Medulla oblongata (tissue), 1 donor: ENCODE measurements at regions not wholly inside any gene's neighbourhood (a gene's known extent, or its start where the extent isn't known, plus 50 kb on each side); places are given as distances from the start of the nearest gene placed in this dataset.
"Not testable (repeated sequence)": the region's sequence is repeated elsewhere in the genome, so short reads cannot be mapped to it uniquely, and the experiment has no call there.

Source experiments
- DNase-seq: peaks from one replicate; pipeline ENCODE4 v3.0.0-alpha.2; 2015; ENCODE audit errors: extremely low spot score

DNA sequence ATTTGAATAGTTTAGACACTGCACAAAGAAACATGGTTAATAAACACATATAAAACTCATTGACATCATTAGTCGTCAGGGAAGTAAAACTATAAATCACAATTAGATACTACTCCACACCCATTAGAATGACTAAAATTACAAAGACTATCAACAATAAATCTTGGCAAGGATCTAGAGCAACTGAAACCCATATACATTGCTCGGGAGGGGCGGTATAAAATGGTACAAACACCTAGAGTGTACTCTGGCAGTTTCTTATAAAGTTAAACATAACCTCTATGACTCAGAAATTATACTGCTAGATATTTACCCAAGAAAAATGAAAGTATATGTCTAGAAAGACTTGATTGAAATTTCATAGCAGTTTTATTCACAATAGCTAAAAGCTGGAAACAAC, 434.2 kb downstream of the RWDD3 start:
- no peak for DNase-seq

DNA sequence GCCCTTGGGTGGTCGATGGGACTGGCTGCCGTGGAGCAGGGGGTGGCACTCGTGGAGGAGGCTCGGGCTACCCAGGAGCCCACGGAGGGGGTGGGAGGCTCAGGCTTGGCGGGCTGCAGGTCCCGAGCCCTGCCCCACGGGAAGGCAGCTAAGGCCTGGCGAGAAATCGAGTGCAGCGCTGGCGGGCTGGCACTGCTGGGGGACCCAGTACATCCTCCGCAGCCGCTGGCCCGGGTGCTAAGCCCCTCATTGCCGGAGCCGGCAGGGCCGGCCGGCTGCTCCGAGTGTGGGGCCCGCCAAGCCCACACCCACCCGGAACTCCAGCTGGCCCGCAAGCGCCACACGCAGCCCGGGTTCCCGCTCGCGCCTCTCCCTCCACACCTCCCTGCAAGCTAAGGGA, 435.6 kb downstream of the RWDD3 start:
- not testable (repeated sequence) for DNase-seq

DNA sequence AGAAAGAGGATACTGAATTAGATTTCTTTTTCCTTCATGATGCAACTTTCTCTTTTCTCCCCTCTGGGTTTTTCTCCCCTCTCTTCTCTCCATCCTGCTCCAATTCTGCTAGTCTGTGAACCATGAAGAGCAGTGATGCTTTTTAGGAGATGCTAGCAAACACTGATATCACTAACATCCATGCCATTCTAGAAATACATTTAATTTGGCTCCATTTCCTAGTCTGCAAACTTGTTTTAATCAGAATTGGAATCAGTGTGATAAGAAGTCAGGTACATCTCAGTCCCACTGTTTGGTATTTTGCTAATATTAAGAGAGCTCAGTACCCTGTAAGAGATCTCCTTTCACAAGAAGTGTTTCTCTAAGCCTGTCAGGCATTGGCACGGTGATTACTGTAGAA, 437.1 kb downstream of the RWDD3 start:
- no peak for DNase-seq

DNA sequence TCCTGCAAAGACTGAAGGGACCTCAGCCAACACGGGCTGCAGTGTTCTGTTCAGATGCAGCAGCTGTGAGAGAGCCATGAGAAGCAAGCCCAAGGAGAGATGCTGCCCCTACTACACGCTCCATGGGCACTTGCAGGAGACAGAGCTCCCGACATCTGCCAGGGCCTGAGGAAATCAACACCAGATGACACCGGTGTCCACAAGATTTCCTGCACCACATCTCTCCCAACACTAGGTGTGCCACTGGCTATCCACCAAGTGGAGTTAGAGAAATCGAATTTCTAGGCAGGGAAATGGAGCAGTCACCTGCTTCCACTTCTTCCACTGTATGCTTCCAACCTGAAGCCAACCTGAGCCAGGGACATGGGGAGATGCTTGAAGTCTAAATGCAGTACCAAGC, 445.3 kb downstream of the RWDD3 start:
- DNase-seq: no peak

DNA sequence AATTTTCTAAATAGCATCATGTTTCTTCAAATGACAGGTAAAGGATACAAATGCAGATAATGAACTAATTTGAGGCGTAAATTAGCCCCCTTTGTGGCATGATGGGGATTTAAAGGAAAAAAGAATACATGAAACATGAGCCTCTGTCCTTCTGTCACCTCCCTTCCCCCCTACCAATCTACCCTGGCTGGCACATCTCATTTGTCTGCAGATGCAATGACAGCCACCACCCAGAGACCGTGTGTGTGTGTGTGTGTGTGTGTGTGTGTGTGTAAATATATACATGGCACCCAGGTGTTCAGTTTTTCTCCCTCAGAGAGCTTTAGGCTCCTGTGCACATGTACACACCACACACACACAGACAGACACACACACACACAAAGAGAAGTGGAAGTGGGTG, 451.1 kb downstream of the RWDD3 start:
- no peak for DNase-seq

DNA sequence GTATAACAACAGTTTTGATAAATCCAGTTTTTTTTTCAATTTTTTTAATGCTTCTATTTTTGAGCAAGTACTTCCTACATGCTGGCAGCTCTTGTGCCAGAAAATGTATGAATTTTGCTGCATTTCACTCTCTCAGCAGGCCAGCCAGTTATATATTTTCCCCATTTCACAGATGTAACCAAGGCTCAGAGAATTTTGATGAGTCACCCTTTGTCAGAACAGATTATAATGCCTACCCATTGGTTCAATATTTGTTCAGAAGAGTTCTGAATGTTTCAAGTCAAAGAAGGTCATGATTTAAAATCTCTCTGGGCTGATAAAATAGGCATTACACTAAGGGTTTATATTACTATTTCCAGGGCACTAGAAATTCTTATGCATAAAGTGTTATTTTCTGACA, 452.2 kb downstream of the RWDD3 start:
- DNase-seq: no peak

DNA sequence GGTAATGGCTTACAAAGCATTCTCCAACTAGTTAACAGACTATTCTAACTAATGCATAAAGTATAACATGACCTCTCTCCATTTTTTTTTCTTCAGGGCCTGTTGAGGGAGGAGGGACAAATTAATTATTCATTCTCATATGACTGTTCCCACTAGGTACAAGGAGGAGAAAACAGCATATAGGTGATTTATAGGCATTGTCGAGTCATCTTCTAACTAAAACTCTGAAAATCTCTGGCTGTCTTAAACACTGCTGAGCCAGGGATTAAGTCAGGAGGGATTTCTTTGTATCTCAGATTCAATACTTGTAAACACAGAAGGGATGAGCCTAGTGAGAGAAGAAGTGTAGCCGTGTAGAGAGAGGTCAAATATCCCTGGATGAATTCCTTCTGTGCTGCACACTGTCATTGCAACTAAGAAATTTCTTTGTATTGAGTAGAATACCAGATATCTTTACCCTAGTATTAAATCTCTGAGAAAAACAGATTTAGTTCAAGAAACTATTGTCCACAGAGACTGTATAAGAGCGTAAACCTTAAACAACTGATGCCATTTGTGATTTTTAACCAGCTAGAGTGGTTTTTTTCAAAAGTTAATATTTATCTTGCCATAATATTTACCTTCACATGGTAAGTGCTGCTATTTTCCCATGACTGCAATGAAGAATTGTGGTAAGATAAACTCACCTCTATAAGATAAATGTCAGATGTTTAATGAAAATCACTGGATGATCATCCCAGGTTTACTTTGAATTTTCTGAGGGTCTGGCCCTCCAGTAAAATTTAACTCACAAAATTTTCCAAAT, 465.3 kb downstream of the RWDD3 start:
- no peak for DNase-seq

DNA sequence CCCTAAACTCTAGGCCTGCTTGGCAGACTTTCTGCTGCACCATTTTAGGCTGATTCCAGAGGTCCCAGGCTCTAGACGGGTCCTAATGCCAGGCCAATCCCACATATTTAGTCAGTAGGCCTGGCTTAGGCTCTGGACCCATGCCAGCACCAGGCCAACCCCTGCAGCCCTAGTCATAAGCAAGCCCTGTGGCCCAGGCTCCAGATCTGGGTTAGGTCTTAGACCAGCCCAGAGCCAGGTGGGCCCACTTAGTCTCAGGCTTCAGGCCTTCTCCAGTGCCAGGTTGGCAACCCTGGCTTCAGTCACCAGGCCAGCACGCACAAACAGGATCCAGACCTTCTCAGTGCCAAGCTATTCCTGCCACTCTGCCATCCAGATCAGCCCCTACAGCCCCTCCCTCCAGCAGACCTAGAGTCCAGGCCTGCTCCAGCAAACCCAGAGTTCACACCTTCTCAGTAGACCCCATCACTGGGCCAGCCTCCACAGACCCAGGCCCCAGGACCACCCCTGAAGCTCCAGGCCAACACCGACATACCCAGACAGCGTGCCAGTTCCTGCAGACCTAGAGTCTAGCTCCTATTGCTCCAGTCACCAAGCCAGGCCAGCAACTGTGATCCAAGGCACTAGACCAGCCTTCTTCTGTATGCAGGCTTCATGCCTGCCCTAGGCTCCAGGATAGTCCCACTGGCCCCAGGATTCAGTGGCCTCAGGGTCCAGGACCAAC, 467.6 kb downstream of the RWDD3 start:
- DNase-seq: no peak

DNA sequence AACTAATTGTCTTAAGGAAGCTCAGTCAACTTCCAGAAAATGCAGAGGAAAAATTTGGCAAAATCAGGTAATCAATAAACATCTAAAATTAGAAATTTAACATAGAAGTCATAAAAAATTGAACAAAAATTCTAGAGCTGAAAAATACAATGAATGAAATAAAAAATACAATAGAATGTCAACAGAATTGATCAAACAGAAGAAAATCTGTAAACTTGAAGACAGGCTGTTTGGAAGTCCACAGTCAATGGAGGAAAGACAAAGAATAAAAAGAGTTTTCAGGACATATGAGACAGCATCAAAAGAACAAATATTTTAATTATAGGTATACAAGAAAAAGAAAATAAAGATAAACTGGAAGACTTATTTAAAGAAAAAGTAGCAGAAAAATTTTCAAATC, 469.0 kb downstream of the RWDD3 start:
- no peak for DNase-seq

DNA sequence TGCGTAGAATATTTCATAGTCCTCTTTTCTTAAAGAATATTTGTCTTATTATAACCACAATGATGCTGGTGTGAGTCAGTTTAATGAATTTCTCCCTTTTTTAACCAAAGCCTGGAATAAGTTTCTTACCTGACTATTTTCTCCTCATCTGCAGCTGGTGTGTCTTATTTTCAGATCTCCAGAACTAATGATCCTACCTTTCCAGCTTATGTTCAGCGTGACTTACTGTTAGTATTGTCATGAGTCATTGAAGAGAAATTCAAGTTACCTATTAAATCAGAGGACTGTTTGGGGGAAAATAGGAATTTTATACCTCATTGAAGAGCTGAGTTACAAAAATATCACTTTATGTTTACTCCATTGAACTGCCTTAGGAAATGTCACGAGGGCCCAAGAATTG, 482.1 kb downstream of the RWDD3 start:
- DNase-seq: no peak

DNA sequence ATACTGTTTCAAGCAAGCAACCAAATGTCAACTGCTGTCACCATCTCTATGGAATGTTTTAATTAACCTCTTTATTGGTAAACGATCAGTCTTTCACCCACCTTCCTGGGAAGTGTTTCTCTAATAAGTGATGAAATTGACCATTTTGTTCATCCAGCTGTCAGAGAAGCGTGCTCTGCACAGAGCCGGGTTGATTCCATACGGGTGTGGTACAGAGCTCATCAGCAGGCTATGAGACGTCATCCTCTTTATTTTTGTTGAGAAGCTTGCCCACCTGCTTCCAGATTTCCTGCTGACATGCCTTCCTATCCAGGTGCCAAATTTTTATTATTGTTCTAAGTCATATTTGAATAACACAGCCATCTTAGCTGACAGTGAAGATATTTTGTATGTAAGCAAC, 482.5 kb downstream of the RWDD3 start:
- DNase-seq: no peak

DNA sequence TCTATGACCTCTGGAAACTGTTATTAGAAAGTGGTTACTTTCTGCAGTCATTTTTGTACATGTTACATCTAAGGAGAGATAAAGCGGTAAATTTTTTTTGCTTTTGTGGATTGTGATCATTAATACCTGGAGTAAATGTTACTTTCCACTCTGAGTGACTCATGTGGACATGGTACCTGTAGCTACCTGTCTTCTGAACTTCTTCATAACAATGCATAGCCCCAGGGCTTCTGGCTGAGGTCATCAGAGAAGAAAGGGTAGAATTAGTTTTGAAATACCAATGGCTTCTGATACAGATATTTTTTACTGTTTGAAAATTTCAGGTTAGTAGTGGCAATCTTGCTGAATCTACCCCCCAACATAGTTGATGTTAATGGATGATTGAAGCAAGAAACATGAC, 489.3 kb downstream of the RWDD3 start:
- DNase-seq: no peak

DNA sequence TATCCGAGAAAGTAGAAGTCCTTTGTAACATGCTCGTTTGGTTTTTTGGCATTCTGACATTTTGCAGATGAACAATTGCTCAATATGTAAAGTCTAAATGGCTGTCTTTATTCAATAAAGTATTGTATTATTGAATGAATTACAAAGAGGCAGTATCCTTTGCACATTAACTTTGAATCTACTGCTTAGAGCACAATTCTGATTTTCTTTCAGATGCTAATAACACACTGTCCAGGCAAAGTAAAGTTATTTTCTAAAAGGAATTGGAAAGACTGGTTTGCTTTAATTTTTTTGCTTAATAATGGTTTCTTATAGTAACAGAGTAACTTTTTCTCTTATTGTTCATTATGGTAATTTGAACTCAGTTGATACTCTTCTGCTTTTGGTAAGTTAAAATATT, 494.8 kb downstream of the RWDD3 start:
- DNase-seq: no peak

DNA sequence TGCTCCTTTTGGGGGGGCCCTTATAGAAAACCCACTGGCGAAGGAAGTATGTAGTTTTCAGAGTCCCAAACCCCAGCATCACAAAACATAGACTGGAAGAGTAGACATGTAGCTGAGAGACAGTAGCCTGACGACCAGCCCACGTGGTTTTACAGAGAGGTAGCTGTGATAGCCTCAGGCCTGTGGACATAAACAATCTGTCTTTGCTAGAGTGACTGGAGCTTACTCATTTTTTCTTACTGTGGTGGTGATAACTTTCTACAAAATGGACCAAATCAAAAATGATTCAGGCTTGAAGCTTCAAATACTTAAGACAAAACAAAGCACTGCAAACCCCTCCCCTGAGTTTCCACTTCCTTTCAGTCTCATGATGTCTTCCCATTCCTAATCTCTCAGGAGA, 497.0 kb downstream of the RWDD3 start:
- DNase-seq: no peak

DNA sequence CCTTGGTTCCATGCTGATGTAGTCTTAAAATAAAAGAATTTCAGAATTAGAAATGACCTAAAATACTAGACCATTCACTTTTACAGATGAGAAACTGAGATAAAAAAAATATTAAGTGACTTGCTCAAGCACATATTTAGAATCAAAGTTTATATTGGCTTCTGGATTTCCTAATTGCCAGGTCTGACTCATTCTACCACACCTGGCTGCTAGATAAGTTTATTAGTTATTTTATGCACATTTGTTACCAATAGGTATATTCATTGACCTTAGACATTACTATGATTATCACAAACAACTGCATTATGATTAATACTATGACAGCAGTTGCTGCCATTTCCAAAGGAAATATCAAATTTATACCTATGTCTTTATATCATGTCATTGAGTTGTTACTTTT, 497.5 kb downstream of the RWDD3 start:
- DNase-seq: no peak

DNA sequence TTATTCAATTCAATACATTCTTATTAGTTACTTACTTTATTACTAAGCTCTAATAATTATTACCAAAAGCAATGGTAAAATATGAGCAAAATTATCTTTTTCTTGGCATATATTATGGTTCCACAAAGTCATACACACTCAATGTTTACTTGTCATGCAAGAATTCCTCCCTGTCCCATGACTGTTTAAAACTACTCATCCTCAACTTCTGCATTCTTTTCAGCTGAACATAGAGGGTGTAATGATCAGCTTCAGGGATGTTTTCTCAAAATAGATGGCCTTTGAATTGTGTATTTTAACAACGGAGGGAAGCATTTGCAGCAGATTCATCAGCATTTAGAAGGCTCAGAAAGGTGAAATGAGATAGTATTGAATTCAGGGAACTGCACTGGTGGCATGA, 499.0 kb downstream of the RWDD3 start:
- DNase-seq: no peak

DNA sequence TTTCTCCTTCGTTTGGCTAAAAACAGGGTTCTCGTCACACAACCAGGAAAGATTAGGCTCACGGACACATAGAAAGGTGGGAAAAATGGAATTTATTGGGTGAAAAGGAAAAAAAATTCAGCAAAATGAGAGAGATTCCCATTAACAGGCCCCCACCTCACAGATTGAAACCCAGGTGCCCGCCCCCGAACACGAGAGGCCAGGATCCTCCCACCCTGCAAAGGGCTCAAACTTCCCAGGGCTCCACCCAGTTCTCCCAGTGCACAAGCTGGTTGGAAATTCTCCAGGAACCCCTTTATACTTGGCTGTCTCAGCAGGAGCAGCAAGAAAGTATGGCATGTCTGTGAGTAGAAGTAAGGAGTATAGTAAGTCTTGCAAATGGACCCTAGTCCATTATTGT, 499.7 kb downstream of the RWDD3 start:
- DNase-seq: no peak

DNA sequence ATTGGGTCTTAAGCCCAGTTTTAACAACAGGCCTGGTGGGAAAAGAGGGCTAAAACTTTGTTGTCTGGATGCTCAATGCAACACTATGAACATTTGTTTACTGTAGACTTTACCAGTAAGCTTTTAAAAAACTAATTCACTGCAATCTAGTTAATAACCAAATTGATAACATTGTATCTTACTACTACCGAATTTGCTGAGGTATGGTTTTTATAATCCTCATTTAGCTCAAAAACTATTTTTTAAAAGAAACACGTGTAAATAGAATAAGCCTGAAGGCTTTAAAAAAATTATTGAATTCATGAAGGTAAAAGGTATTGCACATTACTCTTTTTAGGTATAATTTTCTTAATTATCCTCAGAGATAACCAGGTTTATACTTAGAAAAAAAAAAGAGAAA, 500.6 kb downstream of the RWDD3 start:
- DNase-seq: no peak

DNA sequence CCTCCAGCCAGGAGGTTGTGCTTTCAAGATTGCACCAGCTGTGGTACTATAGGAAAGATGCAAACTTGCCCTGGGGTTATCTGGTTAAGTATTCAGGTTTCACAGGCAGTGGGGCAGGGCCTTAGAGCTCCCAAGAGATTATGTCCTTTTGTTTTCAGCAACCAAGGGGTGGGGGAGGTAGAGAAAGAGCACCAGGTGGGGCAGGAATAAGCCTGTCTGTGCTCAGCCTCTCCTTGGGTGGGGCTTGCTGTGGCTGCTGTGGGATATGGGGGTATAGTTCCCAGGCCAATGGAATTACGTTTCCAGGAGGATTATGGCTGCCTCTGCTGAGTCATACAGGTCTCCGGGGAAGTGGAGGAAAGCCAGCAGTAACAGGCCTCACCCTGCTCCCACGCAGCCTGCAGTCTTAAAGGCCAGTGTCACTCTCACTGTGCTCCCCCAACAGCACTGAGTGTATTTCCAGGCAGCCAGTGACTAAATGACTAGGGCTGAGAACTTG, 508.6 kb downstream of the RWDD3 start:
- DNase-seq: no peak

DNA sequence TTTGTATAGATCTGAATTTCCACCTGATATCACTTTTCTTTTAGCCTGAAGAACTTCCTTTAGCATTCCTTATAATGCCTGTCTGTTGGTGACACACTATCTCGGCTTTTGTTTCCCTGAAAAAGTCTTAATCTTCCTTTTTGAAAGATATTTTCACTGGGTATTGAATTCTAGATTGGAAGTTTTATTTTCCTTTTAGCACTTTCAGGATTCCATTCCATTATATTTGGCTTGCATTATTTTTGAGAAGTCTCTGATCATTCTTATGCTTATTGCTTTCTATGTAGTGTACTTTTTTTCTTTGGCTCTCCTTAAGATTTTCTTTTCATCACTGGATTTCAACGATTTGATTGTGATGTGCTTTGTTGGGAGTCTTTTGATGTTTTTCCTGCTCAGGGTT, 510.7 kb downstream of the RWDD3 start:
- DNase-seq: no peak

DNA sequence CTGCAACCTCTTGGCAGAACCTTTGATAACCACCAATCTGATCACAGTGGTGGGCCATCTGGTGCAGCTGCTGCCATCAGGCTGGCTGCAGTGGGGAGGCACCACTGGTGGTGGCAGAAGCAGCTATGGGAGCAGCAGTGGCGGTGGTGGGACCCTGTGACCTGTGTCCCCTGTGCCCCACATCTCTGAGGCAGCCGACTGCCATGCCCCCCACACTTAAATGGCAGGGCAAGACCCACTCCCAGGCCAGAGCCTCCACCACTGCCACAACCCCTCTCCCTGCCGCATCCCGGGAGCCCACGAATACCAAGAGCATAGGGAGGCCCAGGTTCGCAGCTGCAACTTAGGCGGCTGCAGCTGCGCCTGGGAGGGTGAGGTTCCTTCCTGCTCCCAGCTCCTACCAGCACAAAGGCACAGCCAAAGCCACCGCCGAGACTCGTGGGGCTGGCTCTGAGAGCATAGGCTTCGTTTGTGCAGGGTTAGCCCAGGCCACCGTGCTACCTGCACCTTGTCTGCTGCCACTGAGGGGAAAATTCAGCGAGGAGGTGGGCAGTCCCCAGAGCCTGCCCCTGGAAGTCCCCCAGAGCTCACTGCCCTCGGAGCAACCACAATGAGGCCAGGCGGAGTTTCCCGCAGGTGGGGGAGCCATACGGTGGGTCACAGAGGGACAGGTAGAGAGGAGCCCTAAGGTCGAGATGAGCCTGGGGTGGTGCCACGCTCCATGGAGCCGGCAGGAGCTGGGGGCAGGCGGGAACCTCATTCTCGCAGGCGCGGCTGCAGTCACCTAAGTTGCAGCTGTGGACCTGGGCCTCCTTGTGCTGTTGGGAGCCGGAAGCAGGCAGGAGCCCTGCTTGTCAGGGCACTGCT, 518.7 kb downstream of the RWDD3 start:
- DNase-seq: no peak

DNA sequence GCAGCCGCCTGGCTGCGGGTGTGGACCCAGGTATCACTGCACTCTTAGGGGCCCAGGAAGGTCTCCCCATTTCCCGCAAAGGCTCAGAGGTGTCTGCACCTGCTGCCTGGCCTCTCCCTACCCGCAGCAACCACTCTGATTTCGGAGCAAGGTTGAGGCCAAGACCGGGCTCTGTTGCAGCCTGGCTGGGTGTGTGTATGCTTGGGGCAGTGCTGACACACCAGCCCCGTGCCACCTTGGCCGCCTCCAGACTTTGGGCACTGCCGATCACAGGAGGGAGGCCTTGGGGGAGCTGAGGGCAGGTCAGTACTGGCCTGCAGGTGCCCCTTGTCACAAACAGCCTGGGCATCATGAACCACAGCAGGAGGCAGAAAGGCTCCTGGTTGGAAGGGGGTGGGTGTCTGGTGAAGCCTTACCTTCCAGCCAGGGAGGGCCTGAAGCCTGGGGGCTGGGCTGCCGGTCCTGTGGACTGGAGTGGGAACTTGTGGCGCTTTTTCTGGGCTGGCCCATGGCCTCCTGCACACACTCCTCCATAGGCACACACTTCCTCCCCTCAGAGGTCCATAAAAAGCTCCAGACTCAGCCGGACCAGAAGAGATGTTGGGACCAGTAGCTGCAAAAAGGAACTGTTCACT, 519.5 kb downstream of the RWDD3 start:
- DNase-seq: no peak
